NOMO-1 (cell line): ENCODE measurements at regions not wholly inside any gene's neighbourhood (a gene's known extent, or its start where the extent isn't known, plus 50 kb on each side); places are given as distances from the start of the nearest gene placed in this dataset.

ENCODE experiments used
- DNase-seq, 2 experiments: peaks; one replicate each; lab custom pipeline; 2025; ENCODE audit not compliant: unreplicated experiment in 2 of 2; lab: John Stamatoyannopoulos, UW

DNA sequence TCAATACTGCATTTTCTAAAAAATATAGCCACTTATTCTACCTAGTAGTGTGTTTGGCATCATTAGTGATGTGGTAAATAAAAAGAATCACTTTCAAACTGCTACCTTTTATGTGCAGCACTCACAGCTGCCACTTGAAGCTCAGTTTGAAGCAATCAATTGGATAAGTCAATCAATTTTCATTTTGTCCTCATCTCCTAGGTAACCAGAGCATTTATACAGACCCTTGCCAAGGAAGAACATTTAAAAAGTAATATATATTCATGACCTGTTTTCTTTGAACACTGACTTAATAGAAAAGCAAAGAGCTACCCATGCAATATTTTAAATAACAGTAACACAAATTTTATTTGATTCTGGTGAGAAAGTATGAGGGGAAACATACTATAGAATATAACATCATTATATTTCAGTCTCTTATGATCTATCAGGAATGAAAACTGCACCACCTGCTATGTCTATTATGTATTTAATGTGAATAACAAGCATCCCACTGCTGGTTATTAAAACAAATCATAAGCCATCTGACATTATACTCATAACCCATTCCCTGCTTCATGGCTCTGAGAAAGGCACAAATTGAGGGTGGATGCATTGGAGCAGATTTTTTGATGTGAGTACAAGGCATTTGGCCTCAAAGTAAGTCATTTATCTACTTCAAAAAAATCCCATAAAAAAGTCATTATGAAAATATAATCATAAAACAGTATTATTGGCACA lies 168.4 kb upstream of the C21orf91 start:
- no peak for DNase-seq

DNA sequence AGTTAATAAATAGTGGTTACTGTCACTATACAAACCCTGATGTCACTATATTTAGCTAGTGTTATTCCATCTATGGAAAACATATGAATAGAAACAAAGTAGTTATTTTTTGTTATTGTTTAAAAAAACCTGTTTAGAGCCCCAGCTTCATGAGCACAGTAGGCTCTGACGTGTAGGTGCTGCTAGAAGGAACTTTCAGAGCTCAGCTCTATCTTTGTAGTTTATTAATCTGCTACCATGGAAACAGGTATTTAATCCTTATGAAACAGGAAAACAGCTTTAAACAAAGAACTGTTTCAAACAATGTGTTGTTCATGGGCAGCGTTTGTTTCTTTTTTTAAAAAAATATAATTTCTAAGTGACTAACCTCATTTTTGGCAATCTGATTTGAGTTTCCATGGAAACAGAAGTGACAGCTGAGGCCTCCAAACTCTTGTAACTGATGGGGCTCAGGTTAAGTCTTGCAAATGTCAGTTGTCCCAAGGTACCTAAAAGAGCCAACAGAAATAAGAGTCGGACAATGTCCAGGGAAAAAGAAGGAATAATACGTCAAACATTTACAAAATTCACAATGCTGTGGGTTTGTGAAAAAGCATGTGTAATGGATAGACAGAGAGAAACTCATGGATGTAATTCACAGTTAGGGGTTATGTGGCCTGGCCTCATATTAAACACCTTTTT lies 162.0 kb upstream of the C21orf91 start:
- no peak for DNase-seq

DNA sequence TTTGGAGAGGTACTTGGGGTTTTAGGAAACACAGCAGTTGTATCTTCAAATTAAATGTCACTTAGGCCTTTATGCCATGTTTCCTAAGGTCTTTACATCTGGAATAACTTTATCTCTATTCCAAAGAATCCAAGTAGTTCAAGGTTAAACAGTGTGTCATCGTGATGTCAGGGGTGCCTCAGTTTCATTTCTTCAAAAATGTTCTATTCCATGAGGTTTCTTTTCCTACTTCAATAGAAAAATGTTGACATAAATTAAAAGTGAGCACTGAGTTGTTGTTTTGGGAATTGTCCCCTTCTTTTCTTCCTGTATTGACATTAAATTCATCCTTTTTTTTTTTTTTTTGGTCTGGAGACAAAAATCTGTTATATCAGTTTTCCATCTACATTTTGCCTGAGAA lies 160.6 kb upstream of the C21orf91 start:
- no peak for DNase-seq

DNA sequence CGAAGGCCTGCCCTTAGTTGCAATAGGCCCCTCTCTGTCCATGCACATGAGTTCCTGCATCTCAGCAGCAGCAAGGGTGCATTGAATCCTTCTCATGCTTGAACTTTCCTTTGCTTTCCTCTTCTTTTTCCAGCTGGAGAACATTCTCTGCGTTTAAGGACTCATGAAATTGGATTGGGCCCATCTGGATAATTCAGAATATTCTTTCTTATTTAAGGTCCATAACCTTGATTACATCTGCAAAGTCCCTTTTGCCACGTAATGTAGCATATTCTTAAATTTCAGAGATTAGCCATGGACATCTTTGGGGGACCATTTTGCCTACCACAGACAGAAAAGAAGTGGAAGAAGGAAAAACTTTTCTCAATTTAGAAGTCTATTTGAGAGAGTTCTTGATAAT lies 159.7 kb upstream of the C21orf91 start:
- no peak for DNase-seq

DNA sequence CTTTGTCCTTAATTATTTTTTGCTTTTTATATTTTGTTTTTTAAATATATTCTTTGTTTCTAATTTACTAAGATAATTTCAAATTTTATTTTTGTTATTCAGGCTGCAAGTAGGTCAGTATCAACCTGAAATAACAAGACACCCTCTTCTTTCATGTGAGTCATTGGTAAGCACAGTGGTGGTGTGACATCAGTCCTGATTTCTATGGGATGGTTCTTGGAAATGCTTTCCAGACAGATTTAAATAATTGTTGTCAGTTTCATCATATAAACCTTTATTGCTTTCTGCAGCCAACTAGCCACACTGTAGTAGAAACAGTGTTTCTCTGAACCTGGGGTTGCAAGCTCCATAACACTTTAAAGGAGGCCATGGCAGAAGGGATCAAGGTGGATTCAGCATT lies 157.5 kb upstream of the C21orf91 start:
- no peak for DNase-seq

DNA sequence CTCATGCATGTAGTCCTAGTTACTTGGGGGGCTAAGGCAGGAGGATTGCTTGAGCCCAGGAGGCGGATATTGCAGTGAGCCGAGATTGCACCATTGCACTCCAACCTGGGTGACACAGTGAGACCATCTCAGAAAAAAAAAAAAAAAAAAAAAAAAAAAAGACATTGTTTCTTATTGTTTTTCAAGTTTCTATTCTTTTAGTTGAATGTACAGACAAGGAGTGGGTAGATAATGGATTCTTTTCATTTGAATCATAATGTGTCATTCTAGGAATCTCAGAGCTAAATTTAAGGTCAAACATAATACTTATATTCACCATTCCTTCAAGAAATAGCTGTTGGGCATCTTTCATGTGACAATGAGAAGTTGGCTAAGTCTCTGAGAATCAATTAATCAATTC lies 157.0 kb upstream of the C21orf91 start:
- no peak for DNase-seq

DNA sequence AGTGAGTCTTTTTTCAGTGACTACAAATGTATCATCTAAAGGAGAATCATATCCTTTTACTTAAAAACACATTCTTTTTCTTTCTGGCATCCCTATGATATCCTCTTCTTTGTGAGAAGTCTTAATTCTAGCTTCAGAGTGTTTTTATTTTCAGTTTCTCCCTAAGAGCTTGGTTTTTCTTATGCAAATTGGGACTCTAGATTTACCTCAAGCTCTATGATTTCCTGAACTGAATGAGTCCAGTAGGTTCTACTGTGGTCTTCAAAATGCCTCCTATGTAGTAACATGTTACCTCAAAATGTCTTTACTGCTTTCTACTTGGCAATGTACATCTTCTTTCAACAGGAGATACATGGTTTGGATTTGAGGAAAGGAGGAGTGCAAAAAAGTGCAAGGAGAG lies 148.2 kb upstream of the C21orf91 start:
- DNase-seq: no peak

DNA sequence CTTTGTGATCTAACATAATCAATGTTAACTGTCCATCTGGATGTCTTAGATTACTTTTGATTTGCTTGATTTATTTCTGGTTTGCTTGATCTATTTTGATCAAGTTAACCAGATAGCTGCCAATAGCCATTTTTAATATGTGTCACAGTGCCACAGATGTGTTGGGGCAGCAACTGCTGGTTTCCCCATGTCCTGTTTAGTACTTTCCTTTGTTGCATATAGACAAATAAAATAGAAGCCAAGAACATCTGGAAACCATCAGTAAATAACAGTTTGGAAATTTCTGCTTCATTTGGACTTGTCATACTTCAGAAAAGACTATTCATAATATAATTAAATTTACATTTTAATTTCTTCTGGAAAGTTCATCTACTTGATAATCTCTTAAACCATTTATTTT lies 145.6 kb upstream of the C21orf91 start:
- DNase-seq: no peak

DNA sequence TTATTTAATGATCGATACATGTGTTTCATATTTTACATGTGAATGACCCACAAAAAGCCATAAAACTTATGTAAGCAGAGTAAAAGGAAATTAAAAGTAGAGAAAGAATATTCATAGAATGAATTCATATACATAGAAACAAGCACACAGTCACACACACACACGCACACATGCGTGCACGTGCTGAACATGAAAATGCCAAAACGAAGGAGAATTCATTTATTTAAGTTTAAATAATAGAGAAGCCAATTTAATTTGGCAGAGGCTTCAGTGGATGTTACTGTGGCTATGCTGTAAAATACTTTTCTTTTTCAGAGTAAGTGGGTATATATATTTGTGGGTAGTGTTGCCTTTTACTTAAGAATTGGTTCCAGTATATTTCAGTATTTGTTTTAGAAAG lies 145.0 kb upstream of the C21orf91 start:
- DNase-seq: no peak

DNA sequence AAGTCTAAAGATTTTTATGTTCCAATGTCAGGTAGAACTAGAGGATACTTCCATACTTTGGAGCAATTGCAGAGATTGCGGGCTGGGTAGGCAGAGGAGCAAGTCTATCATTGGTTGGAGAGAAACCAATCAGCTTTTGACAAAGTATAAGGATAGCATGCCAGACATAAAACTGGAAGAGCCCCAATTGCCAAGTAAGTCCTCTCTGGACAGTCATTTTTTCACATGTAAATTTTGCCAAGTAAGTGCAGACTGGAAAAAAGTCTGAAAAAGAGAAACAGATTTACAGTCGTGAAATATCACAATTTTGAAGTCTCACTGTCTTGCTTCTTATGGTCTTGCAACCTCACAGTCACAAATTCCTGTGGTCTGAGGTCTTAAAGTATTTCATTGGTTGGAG lies 131.4 kb upstream of the C21orf91 start:
- DNase-seq: no peak

DNA sequence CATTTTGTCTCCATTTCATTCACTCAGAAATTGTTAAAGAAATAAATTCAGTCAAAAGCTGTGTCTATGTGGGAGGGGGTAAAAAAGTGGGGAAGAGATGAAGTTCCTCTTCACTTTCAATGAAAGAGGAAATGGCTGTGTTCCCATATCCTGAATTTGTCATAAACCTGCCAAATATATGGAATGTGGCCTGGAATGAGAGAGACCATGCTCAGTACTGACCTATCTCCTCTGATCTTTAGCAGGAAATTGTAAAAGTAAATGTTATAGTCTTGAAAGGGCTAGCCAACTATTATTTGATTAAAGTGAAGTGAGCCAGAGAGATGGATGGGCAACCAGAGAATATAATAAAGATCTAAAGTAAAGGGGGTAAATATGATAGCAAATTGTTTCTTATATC lies 130.3 kb upstream of the C21orf91 start:
- no peak for DNase-seq

DNA sequence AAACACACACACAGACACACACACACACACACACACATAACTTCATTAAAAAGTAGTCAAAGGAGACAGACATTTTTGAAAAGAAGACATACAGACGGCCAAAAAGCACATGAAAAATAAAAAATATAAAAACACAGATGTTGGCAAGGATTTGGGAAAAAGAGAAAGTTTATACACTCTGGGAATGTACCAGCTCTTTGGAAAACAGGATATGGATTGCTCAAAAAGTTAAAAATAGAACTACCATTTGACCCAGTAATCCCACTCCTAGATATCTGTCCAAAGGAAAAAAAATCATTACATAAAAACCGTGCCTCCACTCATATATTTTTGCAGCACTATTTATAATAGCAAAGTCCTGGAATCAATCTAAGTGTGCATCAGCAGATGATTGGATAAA lies 128.4 kb upstream of the C21orf91 start:
- no peak for DNase-seq

DNA sequence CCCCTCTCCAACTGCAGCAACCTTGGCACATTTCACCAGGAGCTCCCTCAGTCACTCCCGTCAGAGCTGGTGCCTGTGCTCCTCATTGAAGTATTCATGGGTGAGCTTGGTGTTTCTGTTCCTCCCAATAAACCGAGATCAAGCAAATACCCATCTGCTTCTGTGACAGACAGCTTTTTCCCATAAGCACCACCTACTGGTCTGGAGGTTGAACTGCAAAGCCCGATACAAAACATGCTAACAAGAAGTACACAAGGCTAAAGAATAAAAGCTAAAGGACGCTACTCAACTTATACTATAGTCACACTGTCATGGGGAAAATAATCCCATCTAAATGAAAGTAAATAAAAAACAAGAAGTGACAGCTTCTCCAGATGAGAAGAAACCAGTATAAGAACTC lies 111.9 kb upstream of the C21orf91 start:
- DNase-seq: no peak

DNA sequence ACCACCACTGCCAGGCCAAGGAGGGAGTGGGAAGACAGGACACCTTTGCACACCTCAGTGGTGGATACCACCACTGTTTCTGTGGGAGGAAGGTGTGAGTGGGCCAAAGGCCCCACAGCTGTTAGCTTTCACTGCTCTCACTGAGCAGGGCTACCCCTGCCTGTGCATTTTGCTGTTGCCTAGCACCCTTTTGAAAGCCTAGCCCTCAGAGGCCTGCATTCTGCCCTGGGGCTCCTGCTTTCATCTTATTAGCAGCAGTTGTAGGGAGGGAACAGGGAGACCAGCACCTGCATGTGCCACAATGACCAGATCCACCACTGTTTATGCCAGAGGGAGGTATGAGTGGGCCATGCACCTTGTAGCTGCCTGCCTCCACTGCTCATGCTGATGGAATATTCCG lies 110.9 kb upstream of the C21orf91 start:
- DNase-seq: no peak

DNA sequence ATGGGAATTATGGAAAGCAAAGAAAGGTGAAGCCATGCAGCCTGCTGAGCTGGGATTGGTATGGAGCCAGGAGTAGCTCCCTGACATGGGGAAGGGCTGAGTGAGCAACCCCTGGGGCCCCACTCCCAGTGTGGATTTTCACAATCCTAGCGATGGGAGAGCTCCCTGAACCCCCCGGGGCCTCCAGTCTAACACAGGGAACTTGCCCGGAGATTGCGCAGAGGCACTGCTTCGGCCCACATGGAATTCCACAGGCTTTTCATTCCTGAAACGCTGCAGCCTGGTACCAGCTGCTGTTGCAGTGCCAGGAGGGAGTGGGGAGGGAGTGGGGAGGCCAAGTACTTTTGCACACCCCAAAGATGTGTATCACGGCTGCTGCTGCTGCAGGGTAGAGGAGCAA lies 110.4 kb upstream of the C21orf91 start:
- DNase-seq: no peak

DNA sequence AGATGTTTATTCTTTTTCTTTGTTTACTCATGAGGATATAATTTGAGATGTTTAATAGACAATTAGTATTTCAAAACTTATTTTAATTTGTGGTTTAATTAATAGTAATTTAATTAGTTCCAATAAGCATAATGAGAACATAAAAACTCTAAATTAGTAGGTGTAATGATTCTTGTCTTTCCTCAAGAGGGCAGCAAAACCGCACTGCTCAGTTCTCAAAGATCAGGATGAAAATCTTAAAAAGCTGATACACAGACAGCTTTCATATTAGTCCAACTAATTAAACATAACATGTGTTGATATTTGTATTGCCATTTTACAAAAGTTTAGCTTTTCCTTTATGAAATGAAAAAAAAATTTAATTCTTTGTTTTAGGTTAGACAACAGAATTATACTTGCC lies 106.7 kb upstream of the C21orf91 start:
- no peak for DNase-seq

DNA sequence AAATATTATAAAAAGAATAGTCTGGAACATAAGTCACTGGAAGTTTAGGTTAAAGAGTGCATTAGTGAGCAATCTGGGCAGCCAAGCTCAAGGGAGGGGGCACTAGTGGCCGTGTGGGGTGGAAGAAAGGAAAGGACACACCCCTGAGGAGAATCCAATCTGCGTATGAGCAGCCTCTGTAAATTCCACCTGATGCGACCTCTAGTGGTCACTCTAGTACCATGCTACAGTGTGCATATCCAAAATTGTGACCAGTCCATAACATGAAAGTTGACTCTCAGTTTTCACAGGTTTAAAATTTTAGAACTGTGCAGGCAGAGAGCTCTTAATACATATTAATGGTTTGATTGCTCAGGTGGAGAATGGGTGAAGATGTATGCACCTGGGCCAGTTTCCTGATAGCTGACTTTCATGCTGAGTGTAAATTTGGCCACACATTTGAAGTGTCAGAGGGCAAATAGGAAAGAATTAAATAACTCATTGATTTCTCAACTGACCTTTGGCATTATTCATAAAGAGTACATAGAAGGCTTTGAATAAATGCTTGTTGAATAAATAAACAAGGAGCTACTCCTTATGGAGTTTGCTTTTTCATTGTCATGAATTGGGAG lies 105.9 kb upstream of the C21orf91 start:
- DNase-seq: peak; percentile 5 to 59

DNA sequence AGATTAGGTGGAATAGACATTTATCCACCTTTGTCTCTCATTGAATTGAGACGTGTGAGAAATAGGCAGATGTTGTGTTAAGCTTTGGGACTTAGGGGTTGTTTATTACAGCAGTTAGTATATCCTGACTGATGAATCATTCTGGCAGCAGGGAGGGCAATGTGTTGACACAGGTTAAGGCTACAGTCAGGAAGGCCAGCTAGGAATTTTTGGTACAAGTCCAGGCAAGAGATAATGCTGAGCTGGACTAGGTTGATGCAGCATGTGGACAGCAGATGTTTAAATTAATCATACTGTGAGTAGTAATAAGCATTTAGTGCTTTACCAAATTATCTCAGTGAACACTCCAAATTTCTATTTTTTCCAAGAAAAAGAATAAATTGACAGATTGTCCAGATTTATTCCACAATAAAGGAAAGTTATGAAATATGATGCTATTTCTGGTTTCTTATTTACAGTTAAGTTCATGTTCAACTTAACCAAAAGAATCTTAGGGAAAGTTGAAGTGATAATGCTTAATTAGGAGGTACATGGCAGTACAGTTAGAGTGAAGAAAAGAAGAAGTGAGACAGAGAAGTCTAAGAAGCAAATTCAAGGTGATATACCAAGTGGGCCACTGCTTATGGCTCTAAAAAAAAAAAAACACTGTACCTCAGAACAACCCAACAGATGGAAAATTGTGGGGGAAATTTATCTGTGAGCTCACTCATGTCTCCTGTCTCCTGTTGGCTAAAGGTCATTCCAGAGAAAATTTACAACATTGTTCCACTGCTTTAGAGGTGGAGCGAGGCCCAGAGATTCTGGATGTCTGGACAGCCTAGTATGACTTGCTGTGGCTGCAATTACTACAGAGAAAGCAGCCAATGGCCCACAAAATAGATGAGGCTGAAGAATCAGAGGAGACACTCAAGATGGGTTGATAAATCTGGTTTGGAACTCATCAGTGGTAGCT lies 102.7 kb upstream of the C21orf91 start:
- no peak for DNase-seq

DNA sequence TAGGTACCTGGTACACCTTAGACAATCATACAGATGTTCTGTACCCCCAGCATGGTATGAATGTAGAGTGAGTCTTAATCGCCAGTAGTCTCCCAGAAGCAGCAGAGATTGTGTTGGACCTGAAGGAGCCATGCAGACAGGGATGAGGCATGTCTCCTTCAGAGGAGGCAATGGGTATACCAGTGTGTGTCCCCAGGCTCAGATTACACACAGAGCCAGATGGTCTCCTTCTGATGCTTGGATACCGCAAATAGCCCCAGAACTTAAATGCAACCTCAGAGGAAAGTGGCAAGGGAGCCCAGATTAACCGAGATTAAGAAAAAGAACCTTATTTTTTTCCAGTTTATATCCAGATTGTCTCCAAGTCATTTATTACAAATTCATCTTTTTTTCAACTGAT lies 96.8 kb upstream of the C21orf91 start:
- DNase-seq: no peak

DNA sequence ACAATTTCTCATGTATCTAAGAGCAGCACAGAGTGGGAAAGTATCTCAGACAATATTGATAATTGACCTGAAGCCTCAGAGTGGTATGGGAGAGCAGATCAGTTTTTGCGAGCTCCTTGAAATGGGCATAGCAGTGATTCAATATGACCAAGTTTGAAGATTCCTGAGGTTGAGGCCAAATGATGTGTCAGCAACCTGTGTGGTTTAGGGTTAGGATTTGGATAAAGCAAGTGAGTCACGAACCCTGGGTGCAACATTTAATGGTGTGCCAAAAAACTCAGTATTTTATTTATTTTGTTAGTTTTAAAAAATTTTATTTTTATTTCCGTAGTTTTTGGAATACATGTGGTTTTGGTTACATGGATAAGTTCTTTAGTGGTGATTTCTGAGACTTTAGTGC lies 92.5 kb upstream of the C21orf91 start:
- no peak for DNase-seq

DNA sequence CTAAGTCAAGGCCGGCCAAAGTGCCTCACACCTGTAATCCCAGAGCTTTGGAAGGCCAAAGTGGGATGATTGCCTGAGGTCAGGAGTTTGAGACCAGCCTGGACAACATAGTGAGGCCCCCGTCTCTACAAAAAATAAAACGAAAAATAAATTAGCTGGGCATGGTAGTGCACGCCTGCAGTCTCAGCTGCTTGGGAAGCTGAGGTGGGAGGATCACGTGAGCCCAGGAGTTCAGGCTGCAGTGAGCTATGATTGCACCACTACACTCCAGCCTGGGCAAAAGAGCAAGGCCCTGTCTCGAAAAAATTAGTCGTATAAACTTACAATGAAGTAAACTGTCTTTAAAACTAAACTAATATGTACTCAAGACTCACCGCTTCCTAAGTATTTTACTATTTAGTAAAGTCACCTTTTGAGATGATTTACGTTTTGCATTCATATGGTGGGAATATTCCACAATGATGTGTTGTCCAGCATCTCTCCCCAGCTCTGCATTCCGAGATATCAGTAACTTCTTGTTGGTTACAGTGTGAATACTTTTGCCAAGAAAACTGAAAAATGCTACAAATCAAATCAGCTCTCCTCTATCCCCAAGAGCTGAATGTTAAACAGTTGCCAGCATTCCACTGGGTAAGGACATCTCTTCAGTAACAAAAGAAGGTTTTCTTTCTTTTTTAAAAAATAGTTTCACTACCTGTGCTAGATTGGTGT lies 84.9 kb upstream of the C21orf91 start:
- no peak for DNase-seq
